Nephron (organoid): ENCODE measurements at regions not wholly inside any gene's neighbourhood (a gene's known extent, or its start where the extent isn't known, plus 50 kb on each side); places are given as distances from the start of the nearest gene placed in this dataset.

Source experiments
- H3K27ac Mint-ChIP-seq, 3 experiments: 2 replicates each; pipeline ENCODE4 v1.8.0; 2020; ENCODE audit warnings: mixed read lengths in 3 of 3, mild to moderate bottlenecking in 2 of 3, moderate library complexity in 1 of 3
- H3K27me3 Mint-ChIP-seq: 2 replicates; pipeline ENCODE4 v1.8.0; 2021; ENCODE audit warnings: low read depth, mild to moderate bottlenecking, moderate library complexity, mixed read lengths
- H3K36me3 Mint-ChIP-seq: 2 replicates; pipeline ENCODE4 v1.8.0; 2020; ENCODE audit warnings: low read depth, mixed read lengths
- H3K4me1 Mint-ChIP-seq: 2 replicates; pipeline ENCODE4 v1.8.0; 2020; ENCODE audit warnings: mixed read lengths
- H3K4me3 Mint-ChIP-seq, 3 experiments: 2 replicates each; pipeline ENCODE4 v1.8.0; 2020; ENCODE audit warnings: mild to moderate bottlenecking in 3 of 3, mixed read lengths in 3 of 3, moderate library complexity in 2 of 3
- H3K9me3 Mint-ChIP-seq: 2 replicates; pipeline ENCODE4 v1.8.0; 2020; ENCODE audit warnings: mixed read lengths
- CTCF ChIP-seq, 3 experiments: fragments of 200-600 bp; sonication (generic); IDR thresholded peaks; one replicate each; pipeline ENCODE4 v1.5.0; 2021; ENCODE audit warnings: antibody characterized with exemption in 3 of 3; ENCODE audit not compliant: unreplicated experiment in 3 of 3

DNA sequence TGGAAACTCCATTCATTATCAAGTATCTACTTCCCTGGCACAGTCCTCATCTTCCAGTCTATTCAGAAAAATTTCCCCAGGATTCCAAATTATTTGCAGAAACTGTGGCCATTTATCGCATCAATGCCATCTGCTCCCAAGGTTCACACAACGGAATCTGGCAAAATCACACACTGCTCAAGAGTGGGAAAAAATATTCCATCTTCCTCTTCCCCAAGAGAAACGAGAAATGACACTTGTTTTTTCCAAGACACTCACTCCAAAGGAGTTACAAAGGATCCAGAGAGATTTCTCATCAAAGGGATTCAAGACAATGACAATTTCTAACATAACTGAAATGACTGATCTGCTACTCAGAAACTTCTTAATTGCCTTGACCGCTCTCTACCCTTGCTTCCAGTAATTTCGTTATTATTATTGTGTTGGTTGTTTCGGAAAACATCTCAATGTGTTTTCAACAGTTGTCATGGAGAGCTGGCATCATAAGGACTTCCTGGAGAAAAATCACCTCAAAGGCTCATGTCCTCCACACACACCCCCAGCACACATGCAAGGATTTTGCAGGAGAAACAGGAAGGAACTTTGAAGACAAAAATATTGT, 128.0 kb downstream of the PSMG1 start:
- no peaks in the 10 kb centered on the region for H3K9me3 Mint-ChIP-seq
- no peak overlapping the region for H3K4me3 Mint-ChIP-seq
- H3K27ac Mint-ChIP-seq = no peak overlapping the region
- peaks cover under 1% of the 10 kb centered on the region for H3K27me3 Mint-ChIP-seq
- no peaks in the 10 kb centered on the region for H3K36me3 Mint-ChIP-seq
- H3K4me1 Mint-ChIP-seq = peaks cover 31% of the 10 kb centered on the region
- no peak for TF ChIP-seq CTCF (IDR thresholded peaks at IDR 0.05; ENCODE audit: unreplicated experiment in 3 of 3)

- H3K4me3 Mint-ChIP-seq = no peak overlapping the region
- peaks cover 31% of the 10 kb centered on the region for H3K4me1 Mint-ChIP-seq
- H3K36me3 Mint-ChIP-seq = no peaks in the 10 kb centered on the region
- no peak for TF ChIP-seq CTCF (IDR thresholded peaks at IDR 0.05; ENCODE audit: unreplicated experiment in 3 of 3)
- no peak overlapping the region for H3K27ac Mint-ChIP-seq
- no peaks in the 10 kb centered on the region for H3K27me3 Mint-ChIP-seq
- H3K9me3 Mint-ChIP-seq = no peaks in the 10 kb centered on the region
These were observed 129.2 kb downstream of the PSMG1 start for GRCh38 chr21:39054066-39054465.

DNA sequence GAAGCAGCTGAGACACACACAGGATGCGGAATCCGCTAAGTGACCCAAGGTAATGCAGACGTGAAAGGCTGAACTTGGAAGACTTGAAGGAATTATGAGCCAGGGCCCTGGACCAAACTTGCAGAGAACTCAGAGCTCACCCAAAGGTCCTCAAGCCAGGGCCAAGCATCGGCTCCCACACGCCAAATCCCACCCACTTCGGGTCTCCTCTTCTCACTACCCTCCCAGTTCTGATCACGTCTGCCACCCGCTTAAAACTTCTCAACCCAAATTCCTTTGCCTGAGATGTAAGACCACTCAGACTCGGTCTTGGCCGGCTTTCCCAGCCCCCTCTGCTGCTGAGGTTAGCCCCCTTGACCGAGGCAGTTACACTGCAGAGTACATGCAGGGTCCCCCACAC, 130.1 kb downstream of the PSMG1 start:
- peak overlapping the region in 1 of 3 experiments; percentile 10 for H3K27ac Mint-ChIP-seq
- H3K27me3 Mint-ChIP-seq = no peaks in the 10 kb centered on the region
- peaks cover 31% of the 10 kb centered on the region for H3K4me1 Mint-ChIP-seq
- TF ChIP-seq CTCF (IDR thresholded peaks at IDR 0.05; ENCODE audit: unreplicated experiment in 3 of 3) = no peak
- H3K36me3 Mint-ChIP-seq = no peaks in the 10 kb centered on the region
- no peak overlapping the region for H3K4me3 Mint-ChIP-seq
- no peaks in the 10 kb centered on the region for H3K9me3 Mint-ChIP-seq

DNA sequence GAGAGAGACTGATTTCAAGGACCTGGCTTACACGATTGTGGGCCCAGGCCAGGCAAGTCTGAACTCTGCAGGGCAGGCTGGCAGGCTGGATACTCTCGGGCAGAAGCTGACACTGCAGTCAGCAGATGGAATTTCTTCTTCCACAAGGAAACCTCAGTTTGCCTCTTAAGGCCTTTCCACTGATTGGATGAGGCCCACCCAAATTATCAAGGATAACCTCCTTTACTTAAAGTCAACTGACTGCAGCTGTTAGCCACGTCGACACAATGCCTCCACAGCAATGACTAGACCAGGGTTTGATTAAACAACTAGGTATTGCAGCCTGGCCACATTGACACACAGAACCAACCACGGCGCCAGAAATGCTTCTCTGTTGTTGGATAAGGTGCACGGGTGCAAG, 130.5 kb downstream of the PSMG1 start:
- no peak overlapping the region for H3K27ac Mint-ChIP-seq

GRCh38 chr21:39051588-39051949, 131.7 kb downstream of the PSMG1 start:
- H3K36me3 Mint-ChIP-seq = no peaks in the 10 kb centered on the region
- H3K4me1 Mint-ChIP-seq = peaks cover 23% of the 10 kb centered on the region
- no peaks in the 10 kb centered on the region for H3K9me3 Mint-ChIP-seq
- H3K4me3 Mint-ChIP-seq = no peak overlapping the region
- H3K27me3 Mint-ChIP-seq = no peaks in the 10 kb centered on the region
- peak overlapping the region in 2 of 3 experiments; percentile 71 to 72 for H3K27ac Mint-ChIP-seq
- no peak for TF ChIP-seq CTCF (IDR thresholded peaks at IDR 0.05; ENCODE audit: unreplicated experiment in 3 of 3)

More for the DNA sequence above, 130.5 kb downstream of the PSMG1 start:
- no peak for TF ChIP-seq CTCF (IDR thresholded peaks at IDR 0.05; ENCODE audit: unreplicated experiment in 3 of 3)
- Mint-ChIP-seq H3K4me3 (no peak overlapping the region), H3K4me1 (peaks cover 31% of the 10 kb centered on the region), H3K9me3 (no peaks in the 10 kb centered on the region), H3K36me3 (no peaks in the 10 kb centered on the region), H3K27me3 (no peaks in the 10 kb centered on the region)

DNA sequence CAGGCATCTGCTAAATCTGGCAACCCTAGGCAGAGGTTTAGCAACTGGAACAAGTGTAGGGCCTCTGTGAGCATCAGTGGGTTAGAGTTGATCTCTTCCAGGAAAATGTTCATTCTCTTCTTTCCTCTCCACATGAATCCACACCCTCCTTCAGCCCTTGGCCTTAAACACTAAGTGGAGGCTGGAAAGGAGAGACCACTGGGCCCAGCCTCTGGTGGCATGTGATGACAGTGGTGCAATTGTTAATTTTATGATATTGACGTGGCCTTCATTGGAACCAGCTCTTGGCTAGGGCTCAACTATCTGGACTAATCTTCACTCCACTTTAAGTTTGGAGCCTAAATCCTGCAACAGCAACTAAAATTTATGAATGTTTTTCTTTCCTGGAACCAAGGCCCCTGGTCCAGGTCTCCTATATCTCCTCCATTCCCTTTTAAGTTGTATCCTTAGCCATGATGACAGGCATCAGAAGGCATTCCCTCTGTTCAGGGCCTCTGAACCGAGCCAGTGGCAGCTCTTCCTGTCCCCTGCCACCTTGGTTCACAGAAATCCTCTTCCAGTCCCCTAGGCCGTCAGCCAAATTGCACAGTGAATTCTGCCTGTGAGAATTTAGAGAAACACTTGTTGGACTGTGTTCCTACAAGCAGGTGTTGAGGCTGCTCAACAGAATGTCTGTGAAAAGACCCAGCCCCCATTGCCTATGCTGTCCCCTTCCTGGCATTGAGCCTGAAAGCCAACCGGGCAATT, 132.2 kb downstream of the PSMG1 start:
- H3K27me3 Mint-ChIP-seq = no peaks in the 10 kb centered on the region
- peaks cover 17% of the 10 kb centered on the region for H3K4me1 Mint-ChIP-seq
- no peak overlapping the region for H3K4me3 Mint-ChIP-seq
- TF ChIP-seq CTCF (IDR thresholded peaks at IDR 0.05; ENCODE audit: unreplicated experiment in 3 of 3) = no peak
- H3K9me3 Mint-ChIP-seq = no peaks in the 10 kb centered on the region
- H3K36me3 Mint-ChIP-seq = no peaks in the 10 kb centered on the region
- H3K27ac Mint-ChIP-seq = peak overlapping the region in 2 of 3 experiments; percentile 71 to 72
